COR-L47 (cell line): ENCODE measurements at regions not wholly inside any gene's neighbourhood (a gene's known extent, or its start where the extent isn't known, plus 50 kb on each side); places are given as distances from the start of the nearest gene placed in this dataset.

Experiments
- DNase-seq: peaks from one replicate; lab custom pipeline; 2025; lab: John Stamatoyannopoulos, UW

GRCh38 chr21:41610042-41610839 lies 102.3 kb upstream of the TMPRSS2 start:
- peak; percentile 32 for DNase-seq

GRCh38 chr21:41606706-41607105 lies 98.7 kb upstream of the TMPRSS2 start:
- no peak for DNase-seq

DNA sequence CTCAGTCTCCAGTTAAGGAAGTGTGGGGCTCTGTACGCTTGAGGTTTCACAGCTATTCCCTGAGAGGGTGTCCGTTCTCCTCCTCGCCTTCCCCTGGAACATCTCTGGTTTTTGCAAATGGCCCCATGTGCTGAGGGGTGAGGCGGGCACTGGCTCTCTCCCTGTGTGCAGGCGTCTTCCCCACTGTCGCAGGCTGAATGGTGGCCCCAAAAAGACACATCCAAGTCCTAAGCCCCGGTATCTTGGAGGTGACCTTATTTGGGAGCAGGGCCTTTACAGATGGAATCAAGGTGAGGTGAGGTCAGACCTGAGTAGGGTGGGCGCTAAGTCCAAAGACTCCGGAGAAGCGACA lies 98.0 kb upstream of the TMPRSS2 start:
- no peak for DNase-seq

GRCh38 chr21:41605178-41605933 lies 97.4 kb upstream of the TMPRSS2 start:
- no peak for DNase-seq

- no peak for DNase-seq
These were observed 96.7 kb upstream of the TMPRSS2 start for GRCh38 chr21:41604583-41605041.

GRCh38 chr21:41603476-41603875 lies 95.5 kb upstream of the TMPRSS2 start:
- no peak for DNase-seq

GRCh38 chr21:41602531-41602930 lies 94.6 kb upstream of the TMPRSS2 start:
- no peak for DNase-seq

DNA sequence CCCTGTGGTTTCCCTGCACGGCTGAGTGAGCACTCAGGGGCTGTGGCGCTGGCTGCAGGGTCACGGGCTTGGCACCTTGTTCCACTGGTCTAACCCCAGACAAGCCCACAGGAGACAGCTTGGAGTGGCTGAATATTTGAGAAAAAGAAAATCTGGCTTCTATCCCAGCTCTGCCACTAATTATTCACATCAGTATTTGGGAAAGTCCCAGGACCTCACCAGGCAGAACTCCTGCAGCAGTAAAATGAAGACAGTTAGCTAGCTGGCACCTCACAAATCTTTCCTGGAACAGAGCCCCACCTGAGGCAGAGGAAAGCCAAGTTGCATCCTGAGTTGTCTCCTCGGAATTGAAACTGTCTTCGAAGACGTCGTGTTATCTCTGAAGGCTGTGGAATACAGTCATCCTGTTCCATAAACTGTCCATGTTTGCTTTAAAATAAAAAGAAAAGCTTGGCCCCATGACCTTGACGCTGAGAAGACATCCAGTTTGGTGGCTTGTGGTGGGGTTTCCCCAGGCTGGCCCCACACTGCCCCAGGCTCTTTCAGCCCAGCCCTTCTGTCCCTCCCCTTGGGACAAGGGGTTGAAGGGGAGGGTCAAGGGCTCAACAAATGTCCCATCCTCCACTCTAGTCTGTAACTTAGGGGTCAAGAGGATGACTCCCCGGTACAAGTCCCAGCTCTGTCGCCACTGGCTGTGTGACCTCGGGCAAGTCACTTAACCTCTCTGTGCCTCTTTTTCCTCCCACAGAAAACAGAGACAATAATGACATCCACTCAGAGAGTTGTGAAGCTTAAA lies 93.8 kb upstream of the TMPRSS2 start:
- DNase-seq = no peak

DNA sequence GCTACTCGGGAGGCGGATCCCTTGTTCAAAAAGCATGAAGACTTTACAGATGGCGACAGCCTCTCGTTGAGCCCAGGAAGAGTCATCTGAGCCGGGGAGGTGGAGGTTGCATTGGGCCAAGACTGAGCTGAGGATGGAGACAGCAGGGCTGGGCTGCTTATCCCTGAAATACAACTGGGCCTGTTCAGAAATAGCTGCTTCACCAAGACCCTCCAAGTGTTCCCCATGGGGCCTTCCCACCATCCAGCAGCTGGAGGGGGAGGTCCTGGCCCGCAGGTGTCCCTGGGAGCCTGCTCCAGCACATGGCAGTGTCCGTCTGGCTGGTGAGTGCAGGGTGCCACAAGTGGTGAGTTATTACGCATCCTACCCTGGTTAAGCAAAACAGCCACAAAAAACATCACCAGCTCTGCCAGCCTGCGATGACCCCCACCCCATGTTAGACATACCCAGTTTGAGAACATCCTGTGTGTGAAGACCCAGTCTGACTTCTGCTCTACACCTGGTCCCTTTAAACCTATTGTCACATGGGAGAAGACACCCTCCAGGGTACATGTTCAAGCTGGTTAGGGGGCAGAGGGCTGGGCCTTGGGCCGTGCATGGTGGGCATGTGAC lies 93.1 kb upstream of the TMPRSS2 start:
- DNase-seq = no peak

DNA sequence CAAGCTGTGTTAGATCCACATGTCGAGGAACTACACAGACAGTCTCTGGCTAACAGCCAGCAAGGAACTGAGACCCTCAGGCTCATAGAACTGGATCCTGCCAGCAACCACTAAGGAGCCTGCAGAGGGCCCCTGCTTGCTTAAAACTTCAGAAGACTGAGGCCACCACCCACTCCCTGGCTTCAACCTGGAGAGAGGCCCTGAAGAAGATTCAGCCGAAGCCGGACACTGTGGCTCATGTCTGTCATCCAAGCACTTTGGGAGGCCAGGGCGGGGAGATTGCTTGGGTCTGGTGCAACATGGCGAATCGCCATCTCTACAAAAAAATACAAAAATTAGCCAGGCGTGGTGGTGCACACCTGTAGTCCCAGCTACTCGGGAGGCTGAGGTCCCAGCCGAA lies 92.6 kb upstream of the TMPRSS2 start:
- DNase-seq = no peak

GRCh38 chr21:41600116-41600515 lies 92.2 kb upstream of the TMPRSS2 start:
- DNase-seq = no peak

DNA sequence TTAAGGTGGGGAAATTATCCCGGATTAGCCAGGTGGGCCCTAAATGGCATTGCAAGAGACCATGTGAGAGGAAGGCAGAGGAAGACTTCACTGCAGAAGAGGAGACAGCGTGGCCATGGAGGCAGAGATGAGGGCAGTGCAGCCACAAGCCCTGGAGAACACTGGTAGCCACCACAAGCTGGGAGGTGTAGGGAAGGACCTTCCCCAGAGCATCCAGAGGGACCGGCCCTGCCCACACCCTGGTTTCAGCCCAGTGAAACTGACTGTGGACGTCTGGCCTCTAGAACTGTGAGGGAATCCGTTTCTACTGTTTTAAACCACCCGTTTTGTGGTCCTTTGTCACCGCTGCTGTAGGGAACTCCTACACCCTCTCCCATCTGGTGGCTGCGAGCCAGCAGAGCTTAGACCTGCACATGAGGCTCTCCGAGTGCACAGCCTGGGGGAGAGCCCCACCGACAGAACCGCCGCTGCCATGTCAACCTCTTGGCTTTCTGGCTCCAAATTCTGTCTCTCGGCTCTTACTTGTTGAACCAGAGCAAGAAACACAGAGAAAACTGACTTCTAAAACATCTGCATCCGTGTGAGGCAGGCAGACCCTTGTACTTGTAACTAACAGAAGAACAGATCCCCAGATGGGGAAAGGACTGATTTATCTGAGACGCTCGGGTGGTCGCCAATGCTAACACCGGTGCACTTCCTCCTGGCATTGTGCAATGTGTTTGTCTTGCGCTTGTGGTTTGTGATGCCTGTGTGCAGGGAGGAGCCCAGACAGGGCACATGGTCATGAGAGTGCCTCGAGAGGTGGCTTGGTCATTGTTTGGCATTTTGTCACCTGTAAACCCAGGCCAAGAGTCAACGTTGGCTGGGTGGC lies 90.8 kb upstream of the TMPRSS2 start:
- no peak for DNase-seq

- DNase-seq = no peak
These were observed 89.9 kb upstream of the TMPRSS2 start for GRCh38 chr21:41597811-41598231.

DNA sequence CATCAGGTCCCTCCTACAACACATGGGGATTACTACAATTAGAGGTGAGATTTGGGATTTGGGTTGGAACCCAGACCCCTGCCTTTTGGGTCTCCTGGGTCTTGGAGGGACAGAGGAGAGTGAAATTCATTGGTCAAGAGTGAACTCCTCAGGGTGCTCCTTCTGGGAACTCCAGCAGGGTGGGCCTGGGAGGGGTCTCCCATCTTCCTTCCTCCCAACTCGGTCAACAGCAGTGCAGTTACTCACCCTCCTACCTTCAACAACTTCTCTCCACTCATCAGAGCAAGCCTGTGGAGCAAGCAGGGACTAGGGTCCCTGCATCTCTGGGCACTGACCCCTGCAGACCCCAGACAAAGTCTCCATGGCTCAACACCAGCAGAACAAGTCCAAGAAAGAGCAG lies 89.3 kb upstream of the TMPRSS2 start:
- DNase-seq = no peak

DNA sequence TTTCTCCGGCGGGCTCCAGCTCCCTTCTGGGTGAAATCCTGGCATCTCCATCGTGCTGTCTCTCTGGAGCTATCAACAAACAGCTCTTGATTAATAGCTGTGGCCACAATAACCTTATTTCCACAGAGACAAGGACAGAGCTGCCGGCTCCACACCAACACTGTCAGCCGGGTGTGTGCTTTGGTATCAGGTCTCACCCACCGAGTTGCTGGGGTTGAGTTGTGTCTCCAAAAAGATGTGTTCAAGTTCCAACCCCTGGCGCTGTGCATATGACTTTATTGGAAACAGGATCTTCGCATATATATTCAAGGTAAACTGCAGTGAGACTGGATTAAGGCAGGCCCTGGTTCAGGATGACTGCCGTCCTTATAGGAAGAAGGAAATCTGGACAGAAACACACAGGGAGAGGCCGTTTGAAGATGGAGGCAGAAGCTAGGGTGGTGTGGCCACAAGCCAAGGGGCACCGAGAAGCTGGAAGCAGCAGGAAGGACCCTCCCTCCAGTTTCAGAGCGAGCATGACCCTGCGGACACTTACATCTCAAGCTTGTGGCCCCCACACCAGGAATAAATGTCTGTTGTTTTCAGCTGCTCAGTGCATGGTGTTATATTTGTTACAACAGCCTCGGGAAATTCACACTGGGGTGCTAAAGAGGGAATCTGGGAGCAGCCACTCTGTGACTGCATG lies 88.4 kb upstream of the TMPRSS2 start:
- no peak for DNase-seq

- no peak for DNase-seq
These were observed 86.3 kb upstream of the TMPRSS2 start for GRCh38 chr21:41594268-41594667.

DNA sequence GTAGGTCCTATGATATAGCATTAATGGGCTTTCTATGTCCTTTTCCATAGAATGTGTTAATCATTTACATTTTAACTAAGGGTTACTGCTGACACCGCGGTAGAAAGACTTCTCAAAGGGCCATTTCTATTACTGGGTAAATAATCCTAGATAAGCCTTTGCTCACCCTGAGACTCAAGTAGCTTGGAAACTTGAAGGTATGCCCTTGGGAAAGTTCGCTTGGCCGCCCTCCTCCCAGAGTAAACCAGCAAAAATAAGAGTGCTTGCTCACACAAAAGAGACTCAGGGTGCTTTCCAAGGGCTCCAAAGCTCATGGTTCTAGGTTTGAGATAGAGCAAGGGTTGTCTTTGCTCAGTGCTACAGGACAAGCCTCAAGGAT lies 85.8 kb upstream of the TMPRSS2 start:
- DNase-seq = no peak

DNA sequence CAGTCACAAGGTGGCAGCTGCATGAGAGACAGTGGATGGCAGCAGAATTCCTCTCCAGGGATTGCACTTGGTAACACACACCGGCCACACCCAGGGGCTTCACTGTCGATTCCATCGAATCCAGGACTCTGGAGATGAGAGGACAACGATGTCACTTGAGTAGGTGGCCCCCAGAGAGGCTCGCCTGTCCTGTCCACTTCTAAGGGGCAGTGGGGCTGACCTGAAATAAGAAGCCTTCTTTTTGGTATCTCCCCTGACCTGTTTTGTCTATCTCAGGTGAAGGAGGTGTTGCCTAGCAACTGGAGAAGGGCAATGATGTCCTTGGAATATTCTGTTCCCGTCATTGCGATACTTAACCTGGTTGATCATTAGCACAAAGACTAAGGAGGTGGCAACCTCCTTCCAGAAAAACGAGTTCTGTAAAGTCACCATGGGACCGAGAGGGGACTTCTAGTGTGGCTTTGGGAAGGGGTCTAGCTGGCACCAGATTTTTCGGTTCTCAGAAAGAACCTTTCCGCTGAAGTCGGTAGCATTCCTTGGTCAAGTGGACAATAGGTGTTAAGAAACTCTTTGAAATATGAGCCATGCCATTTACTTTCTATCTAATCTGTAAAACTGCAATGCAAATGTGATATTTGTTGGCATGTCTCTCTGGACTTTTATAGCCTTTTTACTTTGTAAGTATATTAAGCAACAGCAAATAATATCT lies 85.2 kb upstream of the TMPRSS2 start:
- no peak for DNase-seq

DNA sequence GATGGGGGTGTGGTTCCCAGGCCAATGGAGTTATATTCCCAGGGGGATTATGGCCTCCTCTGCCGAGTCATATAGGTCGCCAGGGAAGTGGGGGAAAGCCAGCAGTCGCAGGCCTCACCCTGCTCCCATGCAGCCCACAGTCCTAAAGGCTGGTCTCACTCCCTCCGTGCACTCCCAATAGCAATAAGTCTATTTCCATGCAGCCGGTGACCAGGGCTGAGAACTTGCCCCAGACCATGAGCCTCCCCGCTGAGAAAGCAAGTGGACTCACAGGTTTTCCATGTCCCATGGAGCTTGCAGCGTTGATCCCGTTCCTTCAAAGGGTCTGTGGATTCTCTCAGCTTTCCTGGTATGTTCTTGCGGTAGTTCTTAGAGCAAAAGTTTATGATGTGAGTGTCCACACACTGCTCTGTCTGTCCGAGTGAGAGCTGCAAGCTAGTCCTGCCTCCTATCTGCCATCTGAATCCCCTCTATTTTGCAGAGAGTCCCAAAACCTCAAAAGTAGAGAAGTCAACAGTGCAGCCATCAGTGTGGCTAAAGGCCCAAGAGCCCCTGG lies 81.7 kb upstream of the TMPRSS2 start:
- no peak for DNase-seq

DNA sequence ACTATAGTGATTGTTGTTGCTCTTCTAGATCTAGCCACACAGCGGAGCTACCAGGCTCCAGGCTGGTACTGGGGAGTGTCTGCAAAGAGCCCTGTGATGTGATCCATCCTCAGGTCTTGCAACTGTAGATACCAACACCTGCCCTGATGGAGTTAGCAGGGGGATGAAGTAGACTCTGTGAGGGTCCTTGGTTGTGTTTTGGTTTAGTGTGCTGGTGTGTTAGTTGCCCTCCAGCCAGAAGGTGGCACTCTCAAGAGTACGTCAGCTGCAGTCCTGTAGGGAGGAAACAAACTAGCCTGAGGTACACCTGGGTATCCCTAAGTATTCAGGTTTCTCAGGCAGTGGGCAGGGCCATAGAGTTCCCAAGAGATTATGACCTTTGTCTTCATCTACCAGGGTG lies 81.2 kb upstream of the TMPRSS2 start:
- no peak for DNase-seq
